Stimulated activated CD8-positive, alpha-beta memory T cell treated with anti-CD3 and anti-CD28 coated beads, Interleukin-15, amount 100 ng/mL, for 1 hour (primary cell): ENCODE measurements at regions not wholly inside any gene's neighbourhood (a gene's known extent, or its start where the extent isn't known, plus 50 kb on each side); places are given as distances from the start of the nearest gene placed in this dataset.

Experiments
- DNase-seq: peaks from one replicate; pipeline ENCODE4 v3.0.0-alpha.2; 2020; ENCODE audit warnings: low read depth

DNA sequence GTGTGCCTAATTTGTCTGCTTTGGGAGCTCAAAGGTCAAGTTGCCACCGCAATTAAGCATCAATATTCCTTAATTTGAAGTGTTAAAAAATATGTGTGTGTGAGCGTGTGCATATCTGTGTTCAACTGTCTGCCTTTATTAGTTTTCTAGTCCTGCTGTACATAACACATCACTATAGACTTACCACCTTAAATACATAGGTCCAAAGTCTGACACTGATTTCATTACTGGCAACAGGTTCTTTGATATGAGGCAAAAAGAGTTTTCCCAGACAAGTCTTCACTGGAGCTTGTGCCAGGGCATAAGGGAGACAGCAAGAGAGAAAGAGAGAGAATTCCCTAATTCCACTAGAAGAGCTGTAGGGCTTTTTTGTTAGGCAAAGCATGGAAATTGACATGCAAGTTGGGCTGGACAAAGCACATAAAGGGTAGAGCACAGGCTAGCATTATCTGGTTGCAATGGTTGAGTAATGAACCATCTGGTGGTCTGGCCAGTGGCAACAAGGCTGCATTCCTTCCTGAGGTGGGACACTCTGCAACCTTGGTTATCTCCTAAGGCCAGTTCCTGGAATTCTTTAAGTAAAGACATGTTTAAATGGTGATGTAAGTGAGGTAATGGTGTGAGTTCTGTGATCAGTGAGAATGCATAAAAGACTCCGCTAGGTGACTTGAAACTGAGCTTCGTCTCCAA is 457.2 kb upstream of the ADAMTS5 start:
- no peak for DNase-seq

DNA sequence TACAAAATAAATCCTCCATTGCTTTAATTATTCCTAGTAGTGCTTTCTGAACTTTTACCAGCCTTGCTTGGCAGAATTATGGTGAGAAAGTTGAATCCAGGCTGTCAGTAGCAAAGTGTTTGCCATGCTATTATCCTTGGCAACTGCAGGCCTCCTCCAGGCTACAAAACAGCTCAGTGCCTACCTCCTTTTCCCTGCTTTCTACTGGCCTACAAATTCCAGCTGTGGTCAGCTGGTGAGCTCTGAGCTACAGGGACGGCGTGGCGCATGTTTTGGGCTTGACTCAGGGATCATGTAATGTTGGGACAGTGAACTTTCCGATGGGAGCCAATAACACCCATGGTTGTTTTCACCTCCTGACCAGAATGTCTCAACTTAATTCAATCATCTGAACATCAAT is 456.1 kb upstream of the ADAMTS5 start:
- no peak for DNase-seq

DNA sequence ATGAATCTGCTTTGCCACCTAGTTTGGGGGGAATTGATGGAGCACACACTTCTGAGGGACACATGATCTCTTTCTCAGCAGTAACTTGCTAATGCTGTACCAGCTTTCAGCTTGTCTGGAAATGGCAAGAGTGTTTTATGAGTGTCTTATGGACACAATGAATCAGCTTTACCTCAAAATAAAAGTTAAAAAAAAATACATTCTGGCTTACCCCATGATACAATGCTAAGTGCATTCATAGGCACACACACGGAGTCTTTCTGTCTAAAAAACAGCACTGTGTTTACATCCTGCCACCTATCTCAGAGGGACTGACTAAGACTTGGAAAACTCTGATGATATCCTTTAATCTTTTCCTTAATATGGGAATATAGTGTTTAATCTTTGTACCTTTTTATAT is 455.5 kb upstream of the ADAMTS5 start:
- DNase-seq: no peak

GRCh38 chr21:27421654-27422053 is 454.8 kb upstream of the ADAMTS5 start:
- no peak for DNase-seq

DNA sequence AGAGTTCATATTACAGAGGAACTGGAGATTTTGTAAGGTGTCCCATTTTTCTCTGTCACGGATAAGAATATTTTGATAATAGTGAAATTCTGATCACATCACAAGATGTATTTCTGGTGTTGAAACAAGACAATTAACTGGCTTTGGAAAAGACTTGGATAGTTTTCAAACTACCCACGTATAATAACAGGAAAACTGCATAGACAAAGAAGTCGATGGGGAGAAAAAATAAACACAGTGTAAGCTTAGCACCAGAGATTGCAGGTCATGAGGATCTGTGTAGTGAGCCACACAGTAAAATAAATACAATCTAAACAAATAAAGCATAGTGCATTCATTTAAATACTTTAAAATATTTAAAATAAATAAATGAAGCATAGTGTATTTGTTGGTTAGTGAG is 452.3 kb upstream of the ADAMTS5 start:
- DNase-seq: no peak

DNA sequence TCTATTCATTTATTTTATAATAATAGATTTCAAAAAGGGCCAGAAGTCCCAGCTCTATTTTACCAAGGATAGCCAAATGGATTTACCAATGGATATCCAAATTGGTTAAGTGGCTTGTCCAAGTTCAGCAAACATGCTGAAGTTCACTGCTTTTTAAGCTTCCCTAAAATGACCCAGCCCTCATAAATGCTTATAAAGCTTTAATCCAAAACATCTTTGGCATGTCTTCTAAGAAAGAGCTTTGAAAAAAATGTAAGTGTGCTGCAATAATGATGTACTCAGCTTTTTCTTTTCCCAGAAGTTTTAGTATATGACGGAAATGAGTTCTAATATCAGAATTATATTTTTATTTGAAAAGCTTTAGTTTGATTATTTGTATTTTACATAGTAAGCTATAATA is 451.5 kb upstream of the ADAMTS5 start:
- no peak for DNase-seq

DNA sequence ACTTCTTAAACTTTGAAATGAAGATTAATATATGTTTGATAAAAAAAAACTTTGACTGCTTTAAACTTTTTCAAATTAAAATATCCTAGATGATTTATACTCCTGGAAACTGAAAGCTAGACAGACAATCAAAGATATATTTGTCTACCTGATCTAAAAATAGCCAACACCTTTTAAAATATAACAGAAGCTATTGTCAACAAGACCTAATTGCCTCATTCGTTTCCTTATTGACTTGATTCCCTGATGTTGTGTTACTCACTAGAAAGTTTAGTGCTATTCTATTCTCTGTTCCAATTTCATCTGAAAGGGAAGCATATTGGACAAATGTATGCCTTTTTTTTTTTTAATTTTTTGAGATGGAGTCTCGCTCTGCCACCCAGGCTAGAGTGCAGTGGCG is 445.6 kb upstream of the ADAMTS5 start:
- no peak for DNase-seq

DNA sequence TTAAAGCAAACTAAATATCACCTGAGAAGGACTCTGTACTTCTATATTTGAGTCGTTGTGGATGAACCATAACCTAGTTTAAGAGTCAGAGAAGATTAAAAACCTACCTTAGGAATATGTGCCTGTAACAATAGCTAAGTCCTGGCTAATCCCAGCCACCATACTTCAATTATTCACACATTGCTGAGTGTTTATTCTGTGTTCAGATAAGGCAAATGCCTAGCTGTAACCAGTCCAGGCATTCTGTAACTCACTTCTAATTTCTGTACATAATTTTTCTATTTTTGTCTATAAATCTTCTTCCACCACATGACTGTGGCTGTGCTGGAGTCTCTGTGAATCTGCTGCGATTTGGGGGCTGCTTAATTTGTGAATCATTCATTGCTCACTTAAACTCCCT is 441.9 kb upstream of the ADAMTS5 start:
- no peak for DNase-seq

GRCh38 chr21:27407271-27407670 is 440.4 kb upstream of the ADAMTS5 start:
- DNase-seq: no peak

DNA sequence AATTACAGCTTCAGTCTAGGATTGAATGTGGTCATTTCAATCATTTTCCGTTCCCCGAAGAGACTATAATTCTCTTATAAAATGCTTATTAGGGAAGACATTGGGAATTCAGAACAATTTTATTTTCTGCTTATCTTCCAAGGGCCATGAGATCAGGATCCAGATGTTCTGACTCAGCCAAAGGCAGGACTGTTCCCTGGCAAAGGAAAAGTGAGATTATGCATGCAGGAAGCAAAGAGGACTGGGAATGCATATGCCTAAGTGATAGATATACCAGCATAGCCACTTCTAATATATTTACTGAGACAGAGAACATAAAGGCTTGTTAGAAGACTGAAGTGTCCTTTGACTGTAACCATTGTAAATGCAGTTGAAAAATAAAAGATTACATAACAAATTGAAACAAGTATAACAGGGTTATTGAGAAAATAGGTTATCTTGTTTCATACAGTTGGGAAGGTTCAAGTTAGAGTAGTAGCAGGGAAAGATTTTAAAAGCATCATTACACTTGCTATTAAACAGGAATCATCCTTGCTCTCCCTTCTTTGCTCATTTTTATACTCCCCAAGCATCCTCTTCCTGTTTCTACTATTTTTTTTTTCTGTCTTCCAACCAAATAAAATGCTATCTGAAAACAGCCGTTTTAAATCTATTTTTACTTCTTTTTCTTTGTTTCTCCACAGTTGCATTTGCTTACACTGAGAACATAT is 439.6 kb upstream of the ADAMTS5 start:
- DNase-seq: no peak

DNA sequence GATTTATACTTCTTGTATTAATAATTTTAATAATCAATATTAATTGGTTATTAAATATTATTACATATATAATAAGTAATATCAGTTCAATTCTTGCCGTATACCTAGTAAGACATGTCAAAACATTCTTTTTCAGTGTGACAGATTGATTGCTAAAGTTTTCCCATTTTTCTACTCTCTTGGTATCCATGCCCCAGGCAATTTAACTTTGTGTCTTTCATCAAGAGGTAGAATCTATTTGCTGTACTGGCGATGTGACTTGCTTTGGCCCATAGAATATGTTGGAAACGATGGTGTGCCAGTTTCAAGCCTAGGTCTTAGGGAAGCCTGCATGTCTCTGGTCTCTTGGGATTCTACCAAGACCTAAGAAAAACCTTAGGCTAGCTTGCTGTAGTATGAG is 436.1 kb upstream of the ADAMTS5 start:
- DNase-seq: no peak

- no peak for DNase-seq
Observed at GRCh38 chr21:27400045-27400444, 433.2 kb upstream of the ADAMTS5 start.

GRCh38 chr21:27397578-27397977 is 430.7 kb upstream of the ADAMTS5 start:
- DNase-seq: no peak

DNA sequence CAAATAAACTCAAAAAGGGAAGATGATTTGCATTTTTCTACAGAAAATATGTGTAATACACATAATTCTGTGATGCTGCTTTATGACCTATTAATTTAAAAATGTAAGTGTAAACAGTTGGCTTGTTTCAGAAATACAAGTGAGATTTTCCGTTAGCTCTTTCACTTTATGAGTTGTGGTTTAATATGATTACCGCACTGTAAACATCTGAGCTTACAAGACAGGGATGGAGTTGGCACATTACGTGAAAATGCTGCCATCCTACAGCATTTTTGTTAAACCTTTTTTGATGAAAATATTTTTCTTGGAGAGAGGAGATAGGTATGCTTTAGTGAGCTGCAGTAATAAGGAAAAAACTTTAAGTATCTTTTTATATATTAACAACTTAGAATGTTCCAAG is 426.8 kb upstream of the ADAMTS5 start:
- DNase-seq: no peak

- DNase-seq: no peak
Observed at GRCh38 chr21:27391990-27392389, 425.1 kb upstream of the ADAMTS5 start.

DNA sequence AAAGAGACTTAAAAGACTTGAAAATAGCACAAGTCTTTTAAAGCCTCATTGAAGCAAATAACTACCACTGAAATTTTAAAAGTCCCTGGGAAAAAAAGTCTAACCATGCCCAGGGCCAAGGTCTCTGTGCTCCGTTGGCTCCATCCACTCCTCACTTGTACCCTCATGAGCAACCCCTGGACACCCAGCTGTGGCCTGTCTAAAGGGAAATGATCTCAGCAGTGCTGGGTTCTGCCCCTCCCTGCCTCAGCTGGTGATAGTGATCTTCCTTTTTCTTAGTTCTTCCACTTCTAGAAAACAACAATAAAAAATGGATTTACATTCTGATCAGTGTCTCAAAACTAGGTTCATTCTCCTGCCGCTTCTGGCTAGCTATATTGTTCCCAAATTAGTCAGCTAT is 423.5 kb upstream of the ADAMTS5 start:
- no peak for DNase-seq

DNA sequence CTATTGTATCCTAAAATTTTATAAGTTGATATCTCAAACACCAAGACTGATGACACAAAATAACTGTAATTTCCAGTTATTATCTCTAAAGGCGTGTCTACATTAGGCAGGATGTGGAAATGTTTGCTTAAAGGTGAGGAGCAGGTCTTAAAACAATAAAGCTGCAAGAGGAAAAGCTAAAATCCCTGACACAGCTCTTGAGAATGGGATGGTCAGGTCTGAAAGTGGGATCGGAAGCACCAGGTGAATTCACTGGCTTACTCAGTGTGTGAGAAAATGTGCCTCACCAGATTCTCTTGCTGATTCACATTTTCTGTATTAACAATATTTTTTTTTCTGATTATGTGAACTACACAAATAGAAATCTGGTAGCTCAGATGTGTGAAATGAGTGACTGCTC is 421.9 kb upstream of the ADAMTS5 start:
- no peak for DNase-seq

GRCh38 chr21:27382404-27382803 is 415.5 kb upstream of the ADAMTS5 start:
- DNase-seq: no peak

DNA sequence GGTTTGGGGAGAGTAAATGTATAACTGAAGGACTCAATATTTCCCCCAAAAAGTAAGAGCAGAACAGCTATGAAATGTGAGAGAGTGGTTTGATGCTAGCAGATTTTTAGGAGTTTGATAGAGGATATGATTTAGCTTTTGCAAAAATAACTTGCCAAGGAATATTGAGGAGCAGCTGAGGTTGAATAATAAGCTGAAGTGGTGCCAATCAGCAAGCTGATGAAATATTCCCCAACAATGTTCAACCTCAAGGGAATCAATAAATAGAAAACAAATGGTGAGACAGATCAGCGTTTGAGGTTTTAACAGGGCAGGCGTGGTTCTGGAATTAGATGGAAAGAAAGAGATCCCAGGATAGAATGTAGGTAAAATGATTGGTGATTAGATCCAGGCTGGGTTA is 413.4 kb upstream of the ADAMTS5 start:
- no peak for DNase-seq

- DNase-seq: no peak
Observed at GRCh38 chr21:27379354-27379753, 412.5 kb upstream of the ADAMTS5 start.

DNA sequence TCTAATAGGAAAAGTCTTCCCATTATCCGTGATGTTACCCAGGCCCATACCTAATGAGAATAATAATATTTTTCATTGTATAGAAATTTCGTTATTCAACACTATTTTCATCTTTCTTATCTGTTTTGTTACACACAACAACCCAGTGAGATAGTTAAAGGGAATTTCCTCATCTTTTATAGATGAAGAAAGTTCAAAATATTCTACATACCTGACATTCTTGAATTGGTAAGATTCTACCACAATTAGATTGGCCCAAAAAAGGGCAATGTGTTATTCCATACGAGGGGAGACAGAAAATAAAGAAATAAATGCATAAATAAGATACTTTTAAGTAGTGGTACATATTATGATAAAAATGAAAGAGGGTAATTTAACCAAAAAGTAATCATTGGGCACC is 405.5 kb upstream of the ADAMTS5 start:
- DNase-seq: no peak

GRCh38 chr21:27371975-27372331 is 405.1 kb upstream of the ADAMTS5 start:
- DNase-seq: no peak

GRCh38 chr21:27371115-27371974 is 404.5 kb upstream of the ADAMTS5 start:
- no peak for DNase-seq
